Mammary epithelial cell (primary cell): ENCODE measurements at regions not wholly inside any gene's neighbourhood (a gene's known extent, or its start where the extent isn't known, plus 50 kb on each side); places are given as distances from the start of the nearest gene placed in this dataset.

Experiments
- EZH2 ChIP-seq: IDR thresholded peaks from 2 replicates; pipeline ENCODE4 v1.6.1; 2012; ENCODE audit warnings: low read length, inconsistent platforms, borderline replicate concordance
- TF ChIP-seq, protein P1 (sequence below), 2 donors: IDR thresholded peaks in 1 of 2; conservative IDR thresholded peaks in 1 of 2; 2 replicates each; pipeline ENCODE4 v1.5.1; 2011 to 2012; ENCODE audit warnings: inconsistent platforms in 2 of 2, low read length in 2 of 2, mild to moderate bottlenecking in 2 of 2, control low read depth in 1 of 2, low read depth in 1 of 2; ENCODE audit not compliant: insufficient read depth in 1 of 2; ENCODE audit errors: extremely low read depth in 1 of 2

- TF ChIP-seq, protein P1, sequence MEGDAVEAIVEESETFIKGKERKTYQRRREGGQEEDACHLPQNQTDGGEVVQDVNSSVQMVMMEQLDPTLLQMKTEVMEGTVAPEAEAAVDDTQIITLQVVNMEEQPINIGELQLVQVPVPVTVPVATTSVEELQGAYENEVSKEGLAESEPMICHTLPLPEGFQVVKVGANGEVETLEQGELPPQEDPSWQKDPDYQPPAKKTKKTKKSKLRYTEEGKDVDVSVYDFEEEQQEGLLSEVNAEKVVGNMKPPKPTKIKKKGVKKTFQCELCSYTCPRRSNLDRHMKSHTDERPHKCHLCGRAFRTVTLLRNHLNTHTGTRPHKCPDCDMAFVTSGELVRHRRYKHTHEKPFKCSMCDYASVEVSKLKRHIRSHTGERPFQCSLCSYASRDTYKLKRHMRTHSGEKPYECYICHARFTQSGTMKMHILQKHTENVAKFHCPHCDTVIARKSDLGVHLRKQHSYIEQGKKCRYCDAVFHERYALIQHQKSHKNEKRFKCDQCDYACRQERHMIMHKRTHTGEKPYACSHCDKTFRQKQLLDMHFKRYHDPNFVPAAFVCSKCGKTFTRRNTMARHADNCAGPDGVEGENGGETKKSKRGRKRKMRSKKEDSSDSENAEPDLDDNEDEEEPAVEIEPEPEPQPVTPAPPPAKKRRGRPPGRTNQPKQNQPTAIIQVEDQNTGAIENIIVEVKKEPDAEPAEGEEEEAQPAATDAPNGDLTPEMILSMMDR (conservative IDR thresholded peaks at IDR 0.05 in 1 of 2, IDR thresholded peaks at IDR 0.05 in 1 of 2; ENCODE audit: extremely low read depth in 1 of 2, insufficient read depth in 1 of 2, low read depth in 1 of 2, low read length in 2 of 2): no peak
- no peak for TF ChIP-seq EZH2
These were observed 164.1 kb upstream of the TOM1L1 start for GRCh38 chr17:54736573-54736972.
